ENCODE measurements at regions not wholly inside any gene's neighbourhood (a gene's known extent, or its start where the extent isn't known, plus 50 kb on each side); places are given as distances from the start of the nearest gene placed in this dataset.

DNA sequence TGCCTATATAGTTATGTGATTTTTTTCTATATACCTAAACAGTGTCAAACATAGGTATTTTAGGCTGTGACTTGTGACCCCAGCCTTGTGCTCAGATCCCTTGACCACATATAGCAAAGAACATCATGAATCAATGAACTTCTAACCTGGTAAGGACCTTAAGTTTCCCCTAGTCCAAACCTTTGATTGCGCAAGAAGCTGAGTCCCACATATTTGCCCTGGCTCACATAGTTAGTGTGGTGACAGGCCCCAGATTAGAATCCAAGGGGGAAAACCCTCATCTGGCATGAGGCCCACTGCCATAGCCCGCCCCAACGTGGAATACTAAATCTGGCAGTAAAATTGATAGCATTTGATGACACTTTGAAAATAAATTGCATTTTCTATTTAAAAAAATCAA lies 171.8 kb downstream of the MZT1 start:
- Histone ChIP-seq H3K27me3 (ENCODE audit: control insufficient read depth in 1 of 2, insufficient read depth in 2 of 2, low read length in 2 of 2) (no peaks in the 10 kb centered on the region), H3K9ac (ENCODE audit: insufficient read depth, low read depth, low read length) (no peak overlapping the region), H3K9me3 (ENCODE audit: low read length) (no peaks in the 10 kb centered on the region), H2AFZ (ENCODE audit: low read length) (no peak overlapping the region), H3K4me1 (ENCODE audit: insufficient read depth, low read length) (peaks cover 32% of the 10 kb centered on the region), H3K27ac (ENCODE audit: extremely low read length, insufficient read depth, low read length) (no peak overlapping the region), H3K4me2 (ENCODE audit: low read depth, low read length) (no peak overlapping the region), H4K20me1 (ENCODE audit: insufficient read depth, low read length) (no peaks in the 10 kb centered on the region), H3K36me3 (replicated peaks in 1 of 2; ENCODE audit: control insufficient read depth in 1 of 2, insufficient read depth in 2 of 2, low read length in 2 of 2) (no peaks in the 10 kb centered on the region), H3K4me3 (replicated peaks in 1 of 3; ENCODE audit: insufficient read depth in 1 of 3, low read depth in 2 of 3, low read length in 3 of 3) (no peak overlapping the region), H3K79me2 (ENCODE audit: insufficient read depth, low read length) (no peaks in the 10 kb centered on the region)
- intact Hi-C loops (cut with micrococcal nuclease; ENCODE audit: unreplicated experiment) (loop anchor here (5.0 kb wide), 1 partner anchor 48 kb away; no protein-coding TSS in a partner anchor), in situ Hi-C loops (cut with HindIII; ENCODE audit: extremely low pct_ligation_motif_present, low pct_unique_long_range_greater_than_20kb) (loop anchor here (25.0 kb wide), 1 partner anchor 218 kb away; no protein-coding TSS in a partner anchor)
- FAIRE-seq = no peak
- TF ChIP-seq CEBPB (IDR thresholded peaks at IDR 0.05; ENCODE audit: borderline replicate concordance, low read depth, low read length) (peak; percentile 97), CEBPG (CRISPR knock-in tag; IDR thresholded peaks at IDR 0.05) (peak; percentile 85), ZNF644 (CRISPR knock-in tag; IDR thresholded peaks at IDR 0.05; ENCODE audit: low read depth) (peak; percentile 28; the same call in 1 of the 2 replicates), ELF4 (CRISPR knock-in tag; IDR thresholded peaks at IDR 0.05; ENCODE audit: borderline replicate concordance) (no peak), NR1H2 (CRISPR knock-in tag; IDR thresholded peaks at IDR 0.05; ENCODE audit: borderline replicate concordance, low read depth) (no peak), POGZ (CRISPR knock-in tag; IDR thresholded peaks at IDR 0.05) (peak; percentile 20; the same call in 1 of the 2 replicates), HNF4A (CRISPR knock-in tag; IDR thresholded peaks at IDR 0.05) (0 out of 2 replicates have a peak, but pooled peaks have one; percentile 9)
- TF ChIP-seq, protein P1, sequence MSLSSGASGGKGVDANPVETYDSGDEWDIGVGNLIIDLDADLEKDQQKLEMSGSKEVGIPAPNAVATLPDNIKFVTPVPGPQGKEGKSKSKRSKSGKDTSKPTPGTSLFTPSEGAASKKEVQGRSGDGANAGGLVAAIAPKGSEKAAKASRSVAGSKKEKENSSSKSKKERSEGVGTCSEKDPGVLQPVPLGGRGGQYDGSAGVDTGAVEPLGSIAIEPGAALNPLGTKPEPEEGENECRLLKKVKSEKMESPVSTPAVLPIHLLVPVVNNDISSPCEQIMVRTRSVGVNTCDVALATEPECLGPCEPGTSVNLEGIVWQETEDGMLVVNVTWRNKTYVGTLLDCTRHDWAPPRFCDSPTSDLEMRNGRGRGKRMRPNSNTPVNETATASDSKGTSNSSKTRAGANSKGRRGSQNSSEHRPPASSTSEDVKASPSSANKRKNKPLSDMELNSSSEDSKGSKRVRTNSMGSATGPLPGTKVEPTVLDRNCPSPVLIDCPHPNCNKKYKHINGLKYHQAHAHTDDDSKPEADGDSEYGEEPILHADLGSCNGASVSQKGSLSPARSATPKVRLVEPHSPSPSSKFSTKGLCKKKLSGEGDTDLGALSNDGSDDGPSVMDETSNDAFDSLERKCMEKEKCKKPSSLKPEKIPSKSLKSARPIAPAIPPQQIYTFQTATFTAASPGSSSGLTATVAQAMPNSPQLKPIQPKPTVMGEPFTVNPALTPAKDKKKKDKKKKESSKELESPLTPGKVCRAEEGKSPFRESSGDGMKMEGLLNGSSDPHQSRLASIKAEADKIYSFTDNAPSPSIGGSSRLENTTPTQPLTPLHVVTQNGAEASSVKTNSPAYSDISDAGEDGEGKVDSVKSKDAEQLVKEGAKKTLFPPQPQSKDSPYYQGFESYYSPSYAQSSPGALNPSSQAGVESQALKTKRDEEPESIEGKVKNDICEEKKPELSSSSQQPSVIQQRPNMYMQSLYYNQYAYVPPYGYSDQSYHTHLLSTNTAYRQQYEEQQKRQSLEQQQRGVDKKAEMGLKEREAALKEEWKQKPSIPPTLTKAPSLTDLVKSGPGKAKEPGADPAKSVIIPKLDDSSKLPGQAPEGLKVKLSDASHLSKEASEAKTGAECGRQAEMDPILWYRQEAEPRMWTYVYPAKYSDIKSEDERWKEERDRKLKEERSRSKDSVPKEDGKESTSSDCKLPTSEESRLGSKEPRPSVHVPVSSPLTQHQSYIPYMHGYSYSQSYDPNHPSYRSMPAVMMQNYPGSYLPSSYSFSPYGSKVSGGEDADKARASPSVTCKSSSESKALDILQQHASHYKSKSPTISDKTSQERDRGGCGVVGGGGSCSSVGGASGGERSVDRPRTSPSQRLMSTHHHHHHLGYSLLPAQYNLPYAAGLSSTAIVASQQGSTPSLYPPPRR (CRISPR knock-in tag; IDR thresholded peaks at IDR 0.05; ENCODE audit: borderline replicate concordance) = no peak
- TF ChIP-seq, protein P2, sequence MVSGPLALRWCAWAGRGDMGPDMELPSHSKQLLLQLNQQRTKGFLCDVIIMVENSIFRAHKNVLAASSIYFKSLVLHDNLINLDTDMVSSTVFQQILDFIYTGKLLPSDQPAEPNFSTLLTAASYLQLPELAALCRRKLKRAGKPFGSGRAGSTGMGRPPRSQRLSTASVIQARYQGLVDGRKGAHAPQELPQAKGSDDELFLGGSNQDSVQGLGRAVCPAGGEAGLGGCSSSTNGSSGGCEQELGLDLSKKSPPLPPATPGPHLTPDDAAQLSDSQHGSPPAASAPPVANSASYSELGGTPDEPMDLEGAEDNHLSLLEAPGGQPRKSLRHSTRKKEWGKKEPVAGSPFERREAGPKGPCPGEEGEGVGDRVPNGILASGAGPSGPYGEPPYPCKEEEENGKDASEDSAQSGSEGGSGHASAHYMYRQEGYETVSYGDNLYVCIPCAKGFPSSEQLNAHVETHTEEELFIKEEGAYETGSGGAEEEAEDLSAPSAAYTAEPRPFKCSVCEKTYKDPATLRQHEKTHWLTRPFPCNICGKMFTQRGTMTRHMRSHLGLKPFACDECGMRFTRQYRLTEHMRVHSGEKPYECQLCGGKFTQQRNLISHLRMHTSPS (CRISPR knock-in tag; IDR thresholded peaks at IDR 0.05; ENCODE audit: low read depth) = no peak
- 75% methylated on average over 3 of the region's 3 CpGs for WGBS (ENCODE audit: low lambda C conversion rate)
- CTCF ChIA-PET (ENCODE audit: low intra/inter-chr PET ratio, low total read pairs) = no interaction called here
- no peak for DNase-seq (ENCODE audit: low spot score)
- no peak; the same call in 2 of the 3 replicates for ATAC-seq
- POLR2A ChIA-PET = no interaction called here
- no TSS peak for BruUV-seq (replicated peaks)
